Ovary (tissue), 7 donors: ENCODE measurements at regions not wholly inside any gene's neighbourhood (a gene's known extent, or its start where the extent isn't known, plus 50 kb on each side); places are given as distances from the start of the nearest gene placed in this dataset.
"Not testable (repeated sequence)": the region's sequence is repeated elsewhere in the genome, so short reads cannot be mapped to it uniquely, and the experiment has no call there.

Experiments used
- DNase-seq, 5 donors: peaks; one replicate each; pipeline ENCODE4 v3.0.0-alpha.2; 2019 to 2020
- H3K27ac ChIP-seq, 2 donors: fragments of 200-600 bp; one replicate each; pipeline versions ENCODE4 v1.5.1 to v1.8.0; 2019 to 2022
- H3K27me3 ChIP-seq: fragments of 200-600 bp; one replicate; pipeline ENCODE4 v1.8.0; 2022
- H3K36me3 ChIP-seq: fragments of 200-600 bp; sonication (generic); one replicate; pipeline ENCODE4 v1.5.1; 2019
- H3K4me1 ChIP-seq: one replicate; pipeline ENCODE4 v1.8.1; 2013; ENCODE audit warnings: mild to moderate bottlenecking, moderate library complexity; ENCODE audit not compliant: insufficient read depth
- H3K4me3 ChIP-seq: fragments of 200-600 bp; sonication (generic); one replicate; pipeline ENCODE4 v1.5.1; 2017
- H3K9me3 ChIP-seq, 2 donors: fragments of 200-600 bp in 1 of 2; sonication (generic) in 1 of 2; one replicate each; pipeline versions ENCODE4 v1.5.1 to v1.8.1; 2013 to 2019; ENCODE audit warnings: mild to moderate bottlenecking in 1 of 2, moderate library complexity in 1 of 2
- CTCF ChIP-seq, 3 donors: fragments of 450-650 bp in 2 of 3; fragments of 200-600 bp in 1 of 3; IDR thresholded peaks; one replicate each; pipeline versions ENCODE4 v1.5.1 to v1.8.0; 2016 to 2022; ENCODE audit warnings: antibody characterized with exemption in 3 of 3, mild to moderate bottlenecking in 1 of 3
- EP300 ChIP-seq: sonication (generic); formaldehyde crosslinking; IDR thresholded peaks from one replicate; pipeline ENCODE4 v1.6.1; 2017; ENCODE audit warnings: antibody characterized with exemption
- POLR2A ChIP-seq: fragments of 450-650 bp; IDR thresholded peaks from one replicate; pipeline ENCODE4 v1.6.1; 2017; ENCODE audit warnings: antibody characterized with exemption, mild to moderate bottlenecking, moderate library complexity
- WGBS, 3 donors: extraction: QIAGEN DNeasy Blood & Tissue Kit in 1 of 3; methylation state at CpG; one replicate each; pipeline versions ENCODE4 v1.1.5 to v1.1.7; 2013 to 2017; 5-methylcytosine and 5-hydroxymethylcytosine counted together
- intact Hi-C, 4 donors: fragments of 100-400 bp; cut with DNase I; formaldehyde crosslinking; loops; one replicate each; pipeline versions ENCODE4 v1.11.0 to v1.15.1; 2022 to 2023
- donor health status: DM: no; HTN: no; CAD: no; lungs with moderate emphysema.
- donor health status: DM: no; HTN: no; CAD: no.
- donor health status: Bipolar disorder and iron deficiency.
- donor health status: DM: no; HTN: no; CAD: no.
- donor health status: DM: yes; HTN: yes; CAD: no.

GRCh38 chr6:138667408-138667807 is 106.2 kb upstream of the CCDC28A start:
- H3K27ac ChIP-seq: no peak overlapping the region
- DNase-seq: no peak
- 87 to 89% (median 88%) methylated on average over 1 of the region's 1 CpG for WGBS, 3 donors
- no peaks in the 10 kb centered on the region for H3K36me3 ChIP-seq
- H3K27me3 ChIP-seq: no peaks in the 10 kb centered on the region
- H3K9me3 ChIP-seq: no peaks in the 10 kb centered on the region
- TF ChIP-seq EP300: no peak
- TF ChIP-seq CTCF (IDR thresholded peaks at IDR 0.05): no peak
- no peak for TF ChIP-seq POLR2A
- no peak overlapping the region for H3K4me3 ChIP-seq
- intact Hi-C loops: no loop called here
- H3K4me1 ChIP-seq: no peaks in the 10 kb centered on the region

GRCh38 chr6:138671351-138671750 is 102.2 kb upstream of the CCDC28A start:
- 84 to 94% (median 92%) methylated on average over 4 of the region's 4 CpGs for WGBS, 3 donors
- TF ChIP-seq EP300 (no peak), POLR2A (no peak), CTCF (IDR thresholded peaks at IDR 0.05) (no peak)
- Histone ChIP-seq H3K9me3 (no peaks in the 10 kb centered on the region), H3K36me3 (no peaks in the 10 kb centered on the region), H3K27ac (no peak overlapping the region), H3K4me1 (peaks cover 1% of the 10 kb centered on the region), H3K27me3 (no peaks in the 10 kb centered on the region), H3K4me3 (no peak overlapping the region)
- intact Hi-C loops: no loop called here
- DNase-seq: no peak

GRCh38 chr6:138673346-138674014 is 100.1 kb upstream of the CCDC28A start:
- H3K4me1 ChIP-seq: peaks cover 1% of the 10 kb centered on the region
- intact Hi-C loops: no loop called here
- H3K4me3 ChIP-seq: no peak overlapping the region
- DNase-seq: no peak
- no peaks in the 10 kb centered on the region for H3K9me3 ChIP-seq
- 3 to 7% (median 4%) methylated on average over 2 of the region's 2 CpGs for WGBS, 3 donors
- TF ChIP-seq POLR2A: no peak
- H3K27ac ChIP-seq: no peak overlapping the region
- H3K36me3 ChIP-seq: no peaks in the 10 kb centered on the region
- no peaks in the 10 kb centered on the region for H3K27me3 ChIP-seq

- DNase-seq, H3K36me3 ChIP-seq, H3K4me3 ChIP-seq, intact Hi-C loops, H3K4me1 ChIP-seq, H3K27me3 ChIP-seq, H3K27ac ChIP-seq, H3K9me3 ChIP-seq: not testable (repeated sequence)
- 73 to 95% (median 85%) methylated on average over 4 of the region's 4 CpGs for WGBS, 3 donors
These were observed 99.1 kb upstream of the CCDC28A start for GRCh38 chr6:138674444-138674843.

GRCh38 chr6:138677538-138677937 is 96.0 kb upstream of the CCDC28A start:
- no peak for TF ChIP-seq CTCF (IDR thresholded peaks at IDR 0.05)
- intact Hi-C loops: no loop called here
- H3K27ac ChIP-seq: no peak overlapping the region
- 88 to 92% (median 89%) methylated on average over 6 of the region's 6 CpGs for WGBS, 3 donors
- H3K9me3 ChIP-seq: no peaks in the 10 kb centered on the region
- no peak overlapping the region for H3K4me3 ChIP-seq
- peaks cover 1% of the 10 kb centered on the region for H3K4me1 ChIP-seq
- DNase-seq: no peak
- no peaks in the 10 kb centered on the region for H3K36me3 ChIP-seq
- H3K27me3 ChIP-seq: no peaks in the 10 kb centered on the region
